ENCODE measurements at regions not wholly inside any gene's neighbourhood (a gene's known extent, or its start where the extent isn't known, plus 50 kb on each side); places are given as distances from the start of the nearest gene placed in this dataset.
"Not testable (repeated sequence)": the region's sequence is repeated elsewhere in the genome, so short reads cannot be mapped to it uniquely, and the experiment has no call there.

DNA sequence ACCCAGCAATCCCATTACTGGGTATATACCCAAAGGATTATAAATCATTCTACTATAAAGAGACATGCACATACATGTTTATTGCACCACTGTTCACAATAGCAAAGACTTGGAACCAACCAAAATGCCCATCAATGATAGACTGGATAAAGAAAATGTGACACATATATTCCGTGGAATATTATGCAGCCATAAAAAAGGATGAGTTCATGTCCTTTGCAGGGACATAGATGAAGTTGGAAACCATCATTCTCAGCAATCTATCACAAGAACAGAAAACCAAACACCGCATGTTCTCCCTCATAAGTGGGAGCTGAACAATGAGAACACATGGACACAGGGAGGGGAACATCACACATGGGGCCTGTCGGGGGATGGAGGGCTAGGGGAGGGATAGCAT, 113.2 kb upstream of the PRSS1 start:
- DNase-seq, result not testable (repeated sequence)

DNA sequence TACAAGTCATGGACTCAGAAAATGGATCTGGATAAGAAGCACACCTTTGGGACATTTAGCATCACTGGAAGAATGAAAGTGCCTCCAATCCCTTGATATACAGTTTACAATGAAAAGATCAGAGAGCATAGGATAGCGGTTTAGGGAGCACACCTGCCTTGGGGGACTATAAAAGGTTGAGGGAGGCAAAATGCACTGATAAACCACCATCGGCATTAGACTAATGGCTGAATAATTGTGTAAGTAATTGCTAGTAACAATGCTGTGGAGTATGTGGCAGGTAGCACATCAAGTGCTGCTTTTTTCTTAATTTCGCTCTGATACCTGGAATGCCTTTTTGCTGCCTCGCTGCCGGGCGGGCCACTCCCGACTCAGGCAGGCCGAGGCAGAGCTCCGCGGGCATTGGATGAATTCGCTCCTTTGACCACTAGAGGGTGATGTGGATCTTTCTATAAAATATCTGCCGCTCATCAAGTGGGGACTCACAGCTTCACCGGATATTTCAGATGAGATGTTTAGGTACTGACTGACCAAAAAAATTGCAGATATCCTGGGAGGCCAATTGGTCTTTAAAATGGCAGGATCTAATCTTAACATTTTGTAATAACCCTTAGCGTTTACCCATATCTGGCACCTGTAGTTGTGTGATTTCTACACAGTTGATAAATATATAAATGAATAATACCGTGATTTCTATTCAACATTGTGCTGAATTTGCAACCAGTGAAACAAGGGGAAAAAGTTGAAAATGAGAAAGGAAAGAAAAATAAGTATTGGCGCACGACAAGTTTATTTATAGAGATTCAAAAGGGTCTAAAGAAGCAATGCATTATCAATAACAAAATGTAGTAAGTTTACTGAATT, 116.8 kb upstream of the PRSS1 start:
- peak; percentile 90 for DNase-seq

DNA sequence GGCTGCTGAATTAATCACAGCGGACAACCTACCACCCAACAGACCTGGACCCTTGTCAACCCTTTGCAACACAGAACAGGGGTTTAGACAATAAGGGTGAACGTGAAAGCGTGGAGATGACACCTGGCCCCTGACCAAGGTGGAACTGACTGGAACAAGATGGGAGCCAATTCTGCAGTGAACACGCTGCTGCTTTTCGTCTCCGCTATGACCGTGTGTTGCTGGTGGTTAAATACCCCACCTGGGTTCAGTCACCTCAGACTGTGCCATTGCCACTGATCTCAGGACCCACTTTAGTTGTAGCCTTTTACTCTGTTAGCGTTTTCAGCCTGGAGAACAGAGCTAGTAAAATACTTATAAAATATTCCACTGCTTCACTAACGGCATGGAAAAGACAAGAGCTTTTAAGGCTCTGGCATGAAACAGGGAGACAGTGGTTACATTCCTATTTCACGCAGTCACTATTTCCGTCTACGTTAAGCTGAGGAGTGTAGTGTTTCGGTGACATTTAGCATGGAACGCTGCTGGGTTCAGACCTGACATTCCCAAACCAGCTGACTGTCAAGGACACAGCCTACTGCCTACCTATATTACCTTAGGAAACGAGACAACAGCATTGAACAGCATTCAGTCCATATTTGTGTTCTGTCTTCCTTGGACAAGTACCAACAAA, 119.5 kb upstream of the PRSS1 start:
- DNase-seq, result no peak

DNA sequence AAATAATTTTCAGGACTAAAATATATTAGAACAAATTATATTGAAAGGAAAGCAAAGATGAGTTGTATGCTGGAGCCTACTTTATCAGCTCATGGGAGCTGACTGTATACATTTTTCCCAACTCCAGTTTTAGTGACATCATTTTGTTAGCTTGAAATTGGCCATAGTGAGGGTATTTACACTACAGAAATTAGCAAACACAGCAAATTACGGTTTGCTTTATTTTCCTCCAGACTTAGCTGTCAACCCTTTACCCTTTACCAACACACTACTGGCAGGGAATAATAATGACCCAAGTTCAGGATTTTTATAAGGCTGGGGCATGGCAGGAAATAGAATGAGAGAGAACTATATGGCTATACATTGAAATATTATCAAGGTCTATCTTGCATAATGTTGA, 120.3 kb upstream of the PRSS1 start:
- DNase-seq, result no peak

DNA sequence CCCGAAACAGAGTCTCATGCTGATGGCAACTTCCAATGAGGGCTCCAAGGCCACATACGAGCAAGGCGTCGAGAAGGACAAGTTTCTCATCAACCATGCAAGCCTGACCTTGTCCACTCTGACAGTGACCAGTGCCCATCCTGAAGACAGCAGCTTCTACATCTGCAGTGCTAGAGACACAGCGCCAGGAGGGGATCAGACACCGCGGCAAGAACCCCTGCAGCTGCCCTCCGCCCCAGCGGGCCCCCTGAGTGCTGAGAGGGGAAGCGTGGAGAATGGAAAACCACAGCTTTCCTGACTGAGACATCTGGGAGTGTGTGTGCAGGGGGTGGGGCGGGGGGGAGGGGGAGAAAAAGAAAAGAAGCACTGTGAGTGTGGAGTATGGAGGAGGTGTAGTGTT, 122.0 kb upstream of the PRSS1 start:
- not testable (repeated sequence) for DNase-seq

DNA sequence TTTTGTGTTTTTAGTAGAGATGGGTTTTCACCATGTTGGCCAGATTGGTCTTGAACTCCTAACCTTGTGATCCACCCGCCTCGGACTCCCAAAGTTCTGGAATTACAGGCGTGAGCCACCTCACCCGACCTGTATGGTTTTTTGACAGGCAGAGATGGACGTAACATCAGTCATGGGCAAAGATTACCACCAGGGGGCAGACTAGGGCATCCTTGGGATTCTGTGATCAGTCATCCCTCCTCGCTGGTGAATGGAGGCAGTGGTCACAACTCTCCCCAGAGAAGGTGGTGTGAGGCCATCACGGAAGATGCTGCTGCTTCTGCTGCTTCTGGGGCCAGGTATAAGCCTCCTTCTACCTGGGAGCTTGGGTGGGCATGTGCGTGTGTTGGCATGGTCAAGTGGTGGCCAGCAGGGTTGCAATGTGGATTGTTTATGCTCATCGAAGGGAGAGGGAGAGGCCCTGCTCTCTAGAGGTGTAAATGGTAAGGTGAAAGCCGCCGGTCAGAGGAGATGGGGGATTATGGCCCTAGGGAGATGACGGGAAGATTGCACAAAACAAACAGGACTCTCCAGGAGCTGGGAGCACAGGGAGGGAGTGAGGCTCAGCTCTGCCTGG, 122.7 kb upstream of the PRSS1 start:
- peak; percentile 83 for DNase-seq

DNA sequence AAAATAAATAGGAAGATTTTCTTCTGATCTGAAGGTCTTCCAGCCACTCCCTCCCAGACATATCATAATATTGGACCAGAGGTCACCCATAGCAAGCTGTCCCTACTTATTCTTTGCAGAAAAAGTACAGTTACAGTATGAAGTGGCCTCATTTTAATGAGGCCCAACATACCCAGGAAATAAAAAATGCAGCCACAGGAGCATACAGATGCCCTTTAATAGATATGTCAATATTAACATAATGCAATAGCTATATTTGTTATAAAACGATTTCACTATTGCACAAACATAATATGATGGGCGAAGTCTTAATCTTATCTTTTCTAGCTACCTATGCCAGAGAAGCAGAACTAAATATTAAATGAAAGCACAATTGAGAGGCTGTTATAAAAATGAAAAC, 124.1 kb upstream of the PRSS1 start:
- DNase-seq, result not testable (repeated sequence)

DNA sequence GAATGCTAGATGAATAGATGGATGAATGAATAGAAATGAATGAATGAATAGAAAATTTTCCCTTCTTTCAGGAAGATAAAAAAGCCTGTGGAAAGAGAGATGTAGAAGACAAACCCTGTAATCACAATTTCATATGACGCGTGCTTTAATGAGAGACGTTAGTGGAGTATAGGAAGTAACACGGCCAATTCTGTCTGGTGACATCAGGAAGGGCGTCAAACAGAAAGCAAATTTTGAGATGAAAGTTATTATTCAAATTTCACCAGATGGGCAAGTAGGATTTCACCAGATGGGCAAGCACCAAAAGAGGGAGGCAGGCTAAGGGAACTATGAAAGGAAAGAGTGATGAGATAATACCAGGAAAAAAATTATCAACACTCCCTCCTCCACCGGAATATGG, 128.9 kb upstream of the PRSS1 start:
- no peak for DNase-seq

DNA sequence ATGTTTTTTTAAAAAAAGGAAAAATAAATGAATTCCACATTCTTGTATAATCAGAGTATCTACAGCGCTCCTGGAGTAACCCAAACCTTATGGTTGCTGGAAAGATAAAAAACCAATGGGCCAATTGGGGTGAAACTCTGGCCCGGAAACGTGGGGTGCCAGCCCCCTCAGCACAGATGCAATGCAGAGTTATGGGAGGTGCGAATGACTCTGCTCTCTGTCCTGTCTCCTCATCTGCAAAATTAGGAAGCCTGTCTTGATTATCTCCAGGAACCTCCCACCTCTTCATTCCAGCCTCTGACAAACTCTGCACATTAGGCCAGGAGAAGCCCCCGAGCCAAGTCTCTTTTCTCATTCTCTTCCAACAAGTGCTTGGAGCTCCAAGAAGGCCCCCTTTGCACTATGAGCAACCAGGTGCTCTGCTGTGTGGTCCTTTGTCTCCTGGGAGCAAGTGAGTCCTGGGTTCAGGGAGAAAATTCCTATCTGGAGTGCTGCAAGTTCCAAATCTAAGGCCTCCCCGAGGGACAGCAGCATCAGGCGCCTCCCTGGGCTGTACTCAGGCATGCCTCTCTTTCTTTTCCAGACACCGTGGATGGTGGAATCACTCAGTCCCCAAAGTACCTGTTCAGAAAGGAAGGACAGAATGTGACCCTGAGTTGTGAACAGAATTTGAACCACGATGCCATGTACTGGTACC, 130.5 kb upstream of the PRSS1 start:
- no peak for DNase-seq

DNA sequence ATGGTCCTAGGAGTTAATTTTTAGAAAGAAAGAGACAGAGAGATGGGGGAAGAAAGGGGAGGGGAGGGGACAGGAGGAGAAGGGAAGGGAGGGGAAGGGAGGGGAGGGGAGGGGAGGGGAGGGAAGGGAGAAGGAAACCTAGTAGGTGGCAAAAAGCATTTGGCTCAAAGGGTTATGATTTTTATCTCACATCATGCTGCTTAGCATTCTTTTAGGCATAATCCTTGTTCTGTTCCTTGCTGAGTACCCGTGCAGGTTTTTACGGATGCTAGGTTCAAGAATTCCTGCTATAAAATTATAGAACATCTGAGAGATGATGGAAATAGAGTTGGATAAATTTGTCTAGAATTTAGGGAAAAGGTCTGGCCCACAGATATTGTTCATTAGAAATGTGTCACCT, 132.4 kb upstream of the PRSS1 start:
- no peak for DNase-seq

DNA sequence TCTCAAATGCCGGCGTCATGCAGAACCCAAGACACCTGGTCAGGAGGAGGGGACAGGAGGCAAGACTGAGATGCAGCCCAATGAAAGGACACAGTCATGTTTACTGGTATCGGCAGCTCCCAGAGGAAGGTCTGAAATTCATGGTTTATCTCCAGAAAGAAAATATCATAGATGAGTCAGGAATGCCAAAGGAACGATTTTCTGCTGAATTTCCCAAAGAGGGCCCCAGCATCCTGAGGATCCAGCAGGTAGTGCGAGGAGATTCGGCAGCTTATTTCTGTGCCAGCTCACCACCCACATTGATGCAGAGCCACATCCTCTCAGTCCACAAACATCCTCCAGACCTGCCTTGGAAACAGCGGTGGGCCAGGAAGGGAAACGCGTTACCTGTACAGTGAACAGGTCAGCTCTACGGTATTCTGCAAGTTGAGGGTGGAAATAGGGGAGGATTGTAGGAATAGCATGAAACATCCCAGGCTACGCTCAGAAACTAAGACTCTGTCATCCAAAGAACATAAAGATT, 133.1 kb upstream of the PRSS1 start:
- no peak for DNase-seq

DNA sequence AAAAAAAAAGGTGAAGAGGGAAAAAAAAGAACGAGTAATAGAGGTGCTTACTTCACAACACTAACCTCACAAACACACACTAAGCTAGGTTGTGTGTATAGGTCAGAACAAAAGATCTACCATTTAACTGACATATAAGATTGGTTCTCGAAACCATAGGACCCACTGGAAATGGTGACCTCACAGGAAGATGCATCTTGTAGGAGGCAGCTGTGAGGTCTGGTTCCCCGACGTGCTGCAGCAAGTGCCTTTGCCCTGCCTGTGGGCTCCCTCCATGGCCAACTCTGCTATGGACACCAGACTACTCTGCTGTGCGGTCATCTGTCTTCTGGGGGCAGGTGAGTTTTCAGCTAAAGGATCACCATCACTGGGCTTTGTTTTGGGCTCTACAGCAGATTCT, 133.8 kb upstream of the PRSS1 start:
- DNase-seq, result no peak

DNA sequence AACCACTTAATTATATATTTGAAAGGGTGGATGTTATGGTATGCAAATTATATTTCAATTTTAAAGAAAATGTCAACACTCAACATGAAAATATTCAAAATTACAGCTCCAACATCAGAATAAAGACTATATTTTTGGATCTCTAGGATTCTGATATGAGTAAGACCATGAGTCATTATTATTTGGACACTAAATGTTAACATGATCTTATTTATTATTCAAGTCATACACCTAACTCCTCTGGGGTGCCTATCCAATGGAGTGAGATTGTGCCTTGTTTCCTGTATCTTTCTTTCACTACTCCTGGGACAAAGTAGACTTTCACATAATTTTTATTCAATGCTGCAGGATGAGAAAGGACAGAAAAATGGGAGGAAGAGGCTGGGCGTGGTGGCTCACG, 135.2 kb upstream of the PRSS1 start:
- DNase-seq, result no peak

DNA sequence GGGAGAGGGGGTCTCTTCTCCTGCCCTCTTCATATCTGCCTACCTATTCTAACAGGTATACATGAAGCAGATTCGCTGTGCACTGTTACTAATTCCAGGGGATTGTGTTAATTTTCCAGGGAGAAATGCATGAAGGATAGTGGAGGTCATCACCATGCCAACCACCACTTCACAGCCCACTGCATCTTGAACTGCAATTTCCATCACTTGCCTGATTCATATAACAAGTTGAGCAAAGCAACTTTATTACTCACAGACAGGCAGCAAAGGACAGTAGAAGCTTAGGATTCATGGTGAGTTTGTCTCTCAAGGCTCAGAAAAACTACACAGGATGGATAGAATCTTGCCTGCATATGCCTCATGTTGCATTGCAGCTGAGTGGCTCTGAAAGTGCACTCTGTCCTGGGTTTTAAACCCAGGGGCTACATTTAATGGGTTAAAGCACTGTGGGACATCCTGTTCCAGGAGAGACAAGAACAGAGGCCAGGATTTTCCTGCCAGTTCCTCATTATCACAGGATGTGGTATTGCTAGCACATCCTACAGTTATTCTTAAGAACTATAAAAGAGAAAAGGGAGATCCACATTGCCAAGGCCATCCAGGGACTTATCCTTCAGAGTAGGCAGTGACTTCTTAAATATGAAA, 136.9 kb upstream of the PRSS1 start:
- no peak for DNase-seq

DNA sequence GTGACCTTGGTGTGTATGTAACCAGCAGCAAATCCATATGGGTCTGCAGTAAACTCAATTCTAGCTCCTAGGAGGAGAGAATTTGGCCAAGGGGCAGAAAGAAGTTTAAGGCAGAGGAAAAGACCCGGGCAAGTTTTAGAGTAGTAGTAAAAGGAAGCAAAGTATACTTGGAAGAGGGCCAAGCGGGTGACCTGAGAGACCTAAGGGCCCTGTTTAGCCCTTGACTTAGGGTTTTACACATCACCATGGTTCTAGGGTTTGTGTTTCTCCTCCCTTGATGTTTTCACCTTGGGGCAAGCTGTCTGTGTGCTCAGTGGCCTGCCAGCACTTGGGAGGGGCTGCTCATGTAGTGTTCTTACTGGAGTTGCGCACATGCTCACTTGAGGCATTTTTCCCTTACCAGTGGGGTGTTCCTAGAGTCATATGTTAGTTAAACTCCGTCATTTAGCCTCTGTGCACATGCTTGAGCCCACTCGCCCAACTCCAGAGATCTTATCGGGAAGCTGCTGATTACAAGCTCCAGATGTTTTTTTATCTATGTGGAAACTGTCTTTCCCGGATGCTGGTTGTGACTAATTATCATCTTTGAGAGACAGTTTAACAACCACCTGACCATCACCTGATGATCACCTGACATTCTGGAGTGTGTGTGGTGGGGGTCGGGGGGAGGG, 137.6 kb upstream of the PRSS1 start:
- no peak for DNase-seq

DNA sequence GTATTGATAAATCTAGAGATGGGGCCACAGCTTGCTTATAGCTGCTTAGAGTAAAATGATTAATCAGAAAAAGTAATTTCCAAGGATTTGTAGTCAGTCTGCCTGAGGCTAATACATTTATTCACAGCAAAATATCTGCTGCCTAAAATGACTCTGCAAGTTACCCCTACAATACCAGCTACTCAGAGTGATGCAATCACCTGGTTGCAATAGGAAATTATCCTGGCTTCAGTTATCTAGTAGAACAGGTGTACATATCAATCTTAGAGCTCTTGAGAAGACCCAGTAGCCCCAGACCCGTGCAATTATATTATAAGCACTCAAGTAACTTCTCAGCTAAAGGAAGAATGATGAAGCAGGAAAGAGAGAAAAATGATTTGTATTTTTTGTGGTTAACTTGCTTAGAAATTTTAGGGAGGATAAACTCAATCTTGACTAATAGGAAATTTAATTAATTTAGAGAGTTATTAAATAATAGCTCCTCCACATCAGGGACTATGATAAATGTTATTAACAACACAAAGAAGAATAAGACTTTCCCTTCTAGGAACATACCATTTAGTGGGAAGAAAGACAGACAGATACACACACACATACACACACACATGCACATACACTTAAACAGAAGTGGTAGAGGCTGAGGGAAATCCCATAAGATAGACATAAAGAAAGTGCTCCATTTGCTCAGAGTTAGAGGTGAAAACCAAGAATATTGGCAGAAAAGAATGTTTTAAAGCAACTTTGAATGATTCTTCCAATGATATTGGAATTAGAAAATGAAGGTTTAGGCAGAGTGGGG, 140.4 kb upstream of the PRSS1 start:
- DNase-seq, result no peak

DNA sequence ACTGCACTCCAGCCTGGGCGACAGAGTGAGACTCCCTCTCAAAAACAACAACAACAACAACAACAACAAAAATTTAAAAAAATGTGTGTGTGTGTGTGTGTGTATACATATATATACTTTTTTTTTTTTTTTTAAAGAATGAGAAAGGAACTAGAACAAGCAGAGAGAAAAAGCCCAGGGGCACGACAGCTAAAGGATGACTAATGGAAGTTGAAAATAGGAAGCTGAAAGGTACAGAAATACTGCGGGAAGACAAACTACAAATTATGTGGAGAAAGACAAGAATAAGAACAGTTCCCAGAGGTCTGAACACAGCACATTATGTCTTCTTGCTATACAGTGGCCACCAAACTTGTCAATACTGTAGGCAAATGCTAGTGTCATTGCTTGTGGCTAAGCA, 141.9 kb upstream of the PRSS1 start:
- DNase-seq, result no peak

DNA sequence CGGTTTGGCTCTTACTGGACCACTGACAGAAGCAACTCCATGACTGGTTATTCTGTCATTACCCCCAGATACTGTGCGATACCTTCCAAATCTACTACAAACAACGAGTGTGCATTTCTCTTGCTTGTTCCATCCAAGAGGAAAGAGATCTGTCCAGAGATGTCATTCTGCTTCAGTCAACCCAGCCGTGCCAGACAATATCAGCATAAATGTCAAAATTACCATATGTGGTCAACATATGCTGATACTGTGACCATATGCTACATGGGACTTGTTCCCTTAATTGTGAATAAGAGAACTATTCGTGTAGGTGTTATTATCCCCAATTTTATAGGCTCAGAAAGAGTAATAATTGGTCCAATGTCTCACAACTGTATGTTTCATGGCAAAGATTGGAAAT, 143.2 kb upstream of the PRSS1 start:
- DNase-seq, result no peak

DNA sequence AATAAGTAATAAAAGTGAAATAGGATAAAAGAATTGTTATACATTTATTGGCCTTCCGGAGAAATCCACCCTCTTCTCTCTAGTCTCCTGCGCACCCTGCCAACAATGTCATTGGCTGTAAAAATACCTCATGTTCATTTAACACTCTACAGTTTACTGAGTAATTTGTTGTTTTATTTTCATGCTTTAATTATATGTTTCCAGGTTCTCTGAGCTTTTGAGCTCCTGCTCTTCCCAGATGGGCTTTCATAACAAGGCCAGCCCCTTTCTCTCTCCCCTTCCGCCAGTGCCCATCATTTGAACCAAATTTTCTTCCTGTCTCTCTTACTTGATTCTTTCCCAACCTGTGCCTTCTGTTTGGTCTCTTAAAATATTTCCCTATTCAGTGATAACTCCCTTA, 144.6 kb upstream of the PRSS1 start:
- DNase-seq, result no peak

DNA sequence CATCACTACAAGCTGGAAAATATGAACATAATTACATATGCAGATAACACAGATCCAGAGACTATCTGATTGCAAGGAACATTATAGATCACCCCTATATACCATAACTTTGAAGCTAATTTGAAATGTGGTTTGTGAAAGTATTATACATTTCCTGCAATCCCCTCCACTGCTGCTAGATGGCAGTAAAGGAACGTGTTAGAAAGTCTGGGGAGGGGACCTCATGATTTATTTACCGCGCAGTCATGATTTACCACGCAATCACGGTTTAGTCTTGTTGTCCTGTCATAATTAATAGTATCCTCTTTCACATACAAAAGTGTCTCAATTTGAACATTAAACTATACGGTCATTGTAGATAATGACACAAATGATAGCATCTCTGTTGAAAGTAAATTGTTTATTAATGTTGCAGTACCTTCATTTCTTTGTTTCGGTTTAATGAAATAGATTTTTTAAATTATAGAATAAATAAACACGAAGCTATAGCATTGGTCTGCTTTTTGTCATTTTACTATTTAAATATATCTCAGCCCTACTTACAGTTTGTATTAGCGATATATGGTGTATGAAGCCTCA, 145.3 kb upstream of the PRSS1 start:
- DNase-seq, result peak; percentile 86

DNA sequence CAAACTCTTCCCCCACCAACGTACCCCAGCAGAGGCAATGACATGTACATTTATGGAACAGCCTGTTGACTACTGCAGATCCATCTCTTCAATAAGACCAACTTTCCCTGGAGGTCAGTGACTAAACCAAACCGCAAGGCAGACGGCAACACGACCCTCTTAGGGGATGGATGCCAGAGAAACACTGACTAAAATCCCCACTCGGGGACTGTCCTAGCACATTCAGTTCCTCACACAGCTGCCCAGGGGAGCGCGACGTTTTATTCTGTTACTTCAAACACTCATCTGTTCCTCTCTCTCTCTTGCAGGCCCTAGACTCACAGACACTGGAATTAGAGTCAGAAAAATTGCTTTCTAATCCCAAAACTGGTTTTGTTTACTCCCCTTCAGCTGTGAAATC, 146.5 kb upstream of the PRSS1 start:
- no peak for DNase-seq
